HFFc6 (cell line): ENCODE measurements at regions not wholly inside any gene's neighbourhood (a gene's known extent, or its start where the extent isn't known, plus 50 kb on each side); places are given as distances from the start of the nearest gene placed in this dataset.
"Not testable (repeated sequence)": the region's sequence is repeated elsewhere in the genome, so short reads cannot be mapped to it uniquely, and the experiment has no call there.

ENCODE experiments used
- DNase-seq: peaks from one replicate; pipeline ENCODE4 v3.0.0-alpha.2; 2018
- H3K27ac Mint-ChIP-seq: 2 replicates; pipeline ENCODE4 v1.8.0; 2020; ENCODE audit warnings: mild to moderate bottlenecking, mixed read lengths
- H3K27me3 Mint-ChIP-seq: 2 replicates; pipeline ENCODE4 v1.8.0; 2021; ENCODE audit warnings: mild to moderate bottlenecking, moderate library complexity, mixed read lengths; ENCODE audit not compliant: insufficient read depth
- H3K36me3 Mint-ChIP-seq: 2 replicates; pipeline ENCODE4 v1.8.0; 2021; ENCODE audit warnings: low read depth, mixed read lengths
- H3K4me1 Mint-ChIP-seq: 2 replicates; pipeline ENCODE4 v1.8.0; 2020; ENCODE audit warnings: low read depth, mixed read lengths
- H3K4me3 Mint-ChIP-seq: 2 replicates; pipeline ENCODE4 v1.8.0; 2020; ENCODE audit warnings: mild to moderate bottlenecking, moderate library complexity, mixed read lengths
- H3K9me3 Mint-ChIP-seq: 2 replicates; pipeline ENCODE4 v1.8.0; 2020; ENCODE audit warnings: mild to moderate bottlenecking, mixed read lengths
- CTCF ChIP-seq: fragments of 200-600 bp; sonication (generic); IDR thresholded peaks from 2 replicates; pipeline ENCODE4 v1.5.0; 2021; ENCODE audit warnings: antibody characterized with exemption, mild to moderate bottlenecking

GRCh38 chr1:232346844-232347243 is 283.1 kb downstream of the SIPA1L2 start:
- Mint-ChIP-seq H3K27me3 (no peaks in the 10 kb centered on the region), H3K4me3 (no peak overlapping the region), H3K4me1 (no peaks in the 10 kb centered on the region), H3K27ac (no peak overlapping the region), H3K36me3 (no peaks in the 10 kb centered on the region; the same call in 1 of the 2 replicates), H3K9me3 (peaks cover 53% of the 10 kb centered on the region)
- DNase-seq, result no peak
- TF ChIP-seq CTCF, result no peak

GRCh38 chr1:232344791-232345399 is 285.0 kb downstream of the SIPA1L2 start:
- no peak for DNase-seq
- Mint-ChIP-seq H3K9me3 (peaks cover 51% of the 10 kb centered on the region), H3K4me1 (no peaks in the 10 kb centered on the region), H3K27ac (no peak overlapping the region), H3K36me3 (peaks cover 5% of the 10 kb centered on the region; the same call in 1 of the 2 replicates), H3K4me3 (no peak overlapping the region), H3K27me3 (no peaks in the 10 kb centered on the region)
- TF ChIP-seq CTCF, result no peak

- H3K36me3 Mint-ChIP-seq, H3K4me3 Mint-ChIP-seq, DNase-seq, H3K27ac Mint-ChIP-seq, H3K27me3 Mint-ChIP-seq, H3K4me1 Mint-ChIP-seq: not testable (repeated sequence)
- peaks cover 45% of the 10 kb centered on the region for H3K9me3 Mint-ChIP-seq
Measured at GRCh38 chr1:232344186-232344585, 285.7 kb downstream of the SIPA1L2 start.

GRCh38 chr1:232340446-232340845 is 289.5 kb downstream of the SIPA1L2 start:
- no peak for DNase-seq
- Mint-ChIP-seq H3K4me1 (no peaks in the 10 kb centered on the region), H3K36me3 (peaks cover 5% of the 10 kb centered on the region; the same call in 1 of the 2 replicates), H3K27ac (no peak overlapping the region), H3K9me3 (peaks cover 64% of the 10 kb centered on the region), H3K27me3 (peaks cover 1% of the 10 kb centered on the region; the same call in 1 of the 2 replicates), H3K4me3 (no peak overlapping the region)
- TF ChIP-seq CTCF, result no peak

GRCh38 chr1:232339073-232339472 is 290.9 kb downstream of the SIPA1L2 start:
- H3K9me3 Mint-ChIP-seq, result peaks cover 65% of the 10 kb centered on the region

More at GRCh38 chr1:232339073-232339472, 290.9 kb downstream of the SIPA1L2 start:
- H3K27ac Mint-ChIP-seq, result no peak overlapping the region
- no peak for TF ChIP-seq CTCF
- H3K36me3 Mint-ChIP-seq, result peaks cover 5% of the 10 kb centered on the region; the same call in 1 of the 2 replicates
- H3K27me3 Mint-ChIP-seq, result peaks cover 1% of the 10 kb centered on the region; the same call in 1 of the 2 replicates
- no peak for DNase-seq
- no peaks in the 10 kb centered on the region for H3K4me1 Mint-ChIP-seq
- no peak overlapping the region for H3K4me3 Mint-ChIP-seq
